ENCODE measurements at regions not wholly inside any gene's neighbourhood (a gene's known extent, or its start where the extent isn't known, plus 50 kb on each side); places are given as distances from the start of the nearest gene placed in this dataset.

- Mint-ChIP-seq H3K27me3 (ENCODE audit: low read depth in 2 of 2) (no peaks in the 10 kb centered on the region), H3K4me3 (no peak overlapping the region), H3K27ac (no peak overlapping the region), H3K9me3 (peaks cover 6% of the 10 kb centered on the region in 2 donors), H3K4me1 (no peaks in the 10 kb centered on the region), H3K36me3 (no peaks in the 10 kb centered on the region)
- no peaks in the 10 kb centered on the region for H3K4me1 ChIP-seq (ENCODE audit: control insufficient read depth, insufficient read depth, low read length)
- no peak for TF ChIP-seq CTCF (IDR thresholded peaks at IDR 0.05)
- H3K9me3 ChIP-seq (ENCODE audit: control insufficient read depth, insufficient read depth, low read length) = no peaks in the 10 kb centered on the region
- H3K27ac ChIP-seq (ENCODE audit: low read length) = no peak overlapping the region
- ATAC-seq (no peak), DNase-seq (no peak)
- 88% methylated on average over 4 of the region's 5 CpGs for WGBS (ENCODE audit: insufficient coverage)
- no peaks in the 10 kb centered on the region for H3K27me3 ChIP-seq (ENCODE audit: control insufficient read depth, insufficient read depth, low read length)
- no peaks in the 10 kb centered on the region for H3K36me3 ChIP-seq (ENCODE audit: control insufficient read depth, insufficient read depth, low read length)
- intact Hi-C loops (cut with micrococcal nuclease) = no loop called here
- no peak overlapping the region for H3K4me3 ChIP-seq (ENCODE audit: low read length)
Observed at GRCh38 chr12:58576916-58577315, 343.4 kb downstream of the LRIG3 start.

GRCh38 chr12:58580095-58580494, 340.2 kb downstream of the LRIG3 start:
- no peak for DNase-seq
- 92% methylated on average over 1 of the region's 3 CpGs for WGBS (ENCODE audit: insufficient coverage)
- no peaks in the 10 kb centered on the region for H3K4me1 ChIP-seq (ENCODE audit: control insufficient read depth, insufficient read depth, low read length)
- no peaks in the 10 kb centered on the region for H3K36me3 Mint-ChIP-seq
- intact Hi-C loops (cut with micrococcal nuclease) = no loop called here
- no peaks in the 10 kb centered on the region for H3K4me1 Mint-ChIP-seq
- H3K9me3 ChIP-seq (ENCODE audit: control insufficient read depth, insufficient read depth, low read length) = no peaks in the 10 kb centered on the region
- no peaks in the 10 kb centered on the region for H3K27me3 ChIP-seq (ENCODE audit: control insufficient read depth, insufficient read depth, low read length)
- no peak overlapping the region for H3K4me3 Mint-ChIP-seq
- TF ChIP-seq CTCF (IDR thresholded peaks at IDR 0.05) = no peak
- ATAC-seq = no peak
- no peaks in the 10 kb centered on the region for H3K27me3 Mint-ChIP-seq (ENCODE audit: low read depth in 2 of 2)
- H3K36me3 ChIP-seq (ENCODE audit: control insufficient read depth, insufficient read depth, low read length) = no peaks in the 10 kb centered on the region
- peaks cover 3 to 9% of the 10 kb centered on the region in 2 donors for H3K9me3 Mint-ChIP-seq
- H3K27ac ChIP-seq (ENCODE audit: low read length) = no peak overlapping the region
- no peak overlapping the region for H3K27ac Mint-ChIP-seq
- no peak overlapping the region for H3K4me3 ChIP-seq (ENCODE audit: low read length)

GRCh38 chr12:58583529-58583928, 336.8 kb downstream of the LRIG3 start:
- H3K27ac ChIP-seq (ENCODE audit: low read length) = no peak overlapping the region
- no peaks in the 10 kb centered on the region for H3K4me1 Mint-ChIP-seq
- DNase-seq (no peak), ATAC-seq (no peak)
- no peak overlapping the region for H3K4me3 Mint-ChIP-seq
- H3K36me3 Mint-ChIP-seq = no peaks in the 10 kb centered on the region
- 62% methylated on average over 2 of the region's 2 CpGs for whole genome bisulfite sequencing (ENCODE audit: insufficient coverage)
- no peak for TF ChIP-seq CTCF (IDR thresholded peaks at IDR 0.05)
- no peaks in the 10 kb centered on the region for H3K36me3 ChIP-seq (ENCODE audit: control insufficient read depth, insufficient read depth, low read length)
- no peak overlapping the region for H3K27ac Mint-ChIP-seq
- H3K4me1 ChIP-seq (ENCODE audit: control insufficient read depth, insufficient read depth, low read length) = no peaks in the 10 kb centered on the region
- no peaks in the 10 kb centered on the region for H3K27me3 Mint-ChIP-seq (ENCODE audit: low read depth in 2 of 2)
- no peaks in the 10 kb centered on the region for H3K9me3 ChIP-seq (ENCODE audit: control insufficient read depth, insufficient read depth, low read length)
- intact Hi-C loops (cut with micrococcal nuclease) = no loop called here
- no peaks in the 10 kb centered on the region for H3K27me3 ChIP-seq (ENCODE audit: control insufficient read depth, insufficient read depth, low read length)
- H3K4me3 ChIP-seq (ENCODE audit: low read length) = no peak overlapping the region
- peaks cover 0 to 4% of the 10 kb centered on the region in 2 donors for H3K9me3 Mint-ChIP-seq

- H3K4me3 ChIP-seq (ENCODE audit: low read length) = no peak overlapping the region
- H3K4me1 ChIP-seq (ENCODE audit: control insufficient read depth, insufficient read depth, low read length) = no peaks in the 10 kb centered on the region
- Mint-ChIP-seq H3K9me3 (peaks cover 0 to 4% of the 10 kb centered on the region in 2 donors), H3K4me3 (no peak overlapping the region), H3K27ac (no peak overlapping the region), H3K27me3 (ENCODE audit: low read depth in 2 of 2) (no peaks in the 10 kb centered on the region), H3K36me3 (no peaks in the 10 kb centered on the region), H3K4me1 (no peaks in the 10 kb centered on the region)
- H3K36me3 ChIP-seq (ENCODE audit: control insufficient read depth, insufficient read depth, low read length) = no peaks in the 10 kb centered on the region
- H3K9me3 ChIP-seq (ENCODE audit: control insufficient read depth, insufficient read depth, low read length) = no peaks in the 10 kb centered on the region
- WGBS (ENCODE audit: insufficient coverage) = 67% methylated on average over 1 of the region's 1 CpG
- DNase-seq (no peak), ATAC-seq (no peak)
- intact Hi-C loops (cut with micrococcal nuclease) = no loop called here
- no peak for TF ChIP-seq CTCF (IDR thresholded peaks at IDR 0.05)
- H3K27me3 ChIP-seq (ENCODE audit: control insufficient read depth, insufficient read depth, low read length) = no peaks in the 10 kb centered on the region
- no peak overlapping the region for H3K27ac ChIP-seq (ENCODE audit: low read length)
Observed at GRCh38 chr12:58583940-58584339, 336.4 kb downstream of the LRIG3 start.

Data from natural killer cell (primary cell).